OCI-LY1 (cell line): ENCODE measurements at regions not wholly inside any gene's neighbourhood (a gene's known extent, or its start where the extent isn't known, plus 50 kb on each side); places are given as distances from the start of the nearest gene placed in this dataset.

Experiments used
- CTCF ChIP-seq: fragments of 200-600 bp; sonication (generic), shearing (Covaris generic); IDR thresholded peaks from 2 replicates; pipeline ENCODE4 v1.5.1; 2017; ENCODE audit warnings: mild to moderate bottlenecking, antibody characterized with exemption, low read length, moderate library complexity, mixed read lengths
- EZH2 ChIP-seq: fragments of 200-600 bp; sonication (generic), shearing (Covaris generic); IDR thresholded peaks from 2 replicates; pipeline ENCODE4 v1.8.0; 2017; ENCODE audit warnings: borderline replicate concordance, mixed run types, mild to moderate bottlenecking, antibody characterized with exemption, low read length, moderate library complexity, mixed read lengths

GRCh38 chr18:65403534-65403933, 347.3 kb upstream of the CDH7 start:
- TF ChIP-seq EZH2 (no peak), CTCF (no peak)
